Aorta (tissue), 5 donors: ENCODE measurements at regions not wholly inside any gene's neighbourhood (a gene's known extent, or its start where the extent isn't known, plus 50 kb on each side); places are given as distances from the start of the nearest gene placed in this dataset.

Experiments used
- ATAC-seq: fragments of 200-7000 bp; cut with Tn5 transposase; one replicate; pipeline ENCODE4 v1.9.1; 2022; ENCODE audit warnings: moderate library complexity; ENCODE audit not compliant: low FRiP score
- DNase-seq, 2 donors: peaks; one replicate each; pipeline ENCODE4 v3.0.0-alpha.2; 2020
- H3K27ac ChIP-seq, 2 donors: one replicate each; pipeline ENCODE4 v1.5.1; 2013; ENCODE audit warnings: low read length in 2 of 2, mild to moderate bottlenecking in 2 of 2, moderate library complexity in 2 of 2, control low read depth in 1 of 2, inconsistent platforms in 1 of 2, low read depth in 1 of 2
- H3K27me3 ChIP-seq, 2 donors: one replicate each; pipeline ENCODE4 v1.6.1; 2013; ENCODE audit warnings: control low read depth in 1 of 2, low read length in 1 of 2, mild to moderate bottlenecking in 1 of 2, moderate library complexity in 1 of 2; ENCODE audit not compliant: insufficient read depth in 2 of 2, control insufficient read depth in 1 of 2
- H3K36me3 ChIP-seq, 2 donors: one replicate each; pipeline ENCODE4 v1.6.1; 2013; ENCODE audit warnings: control low read depth in 1 of 2, low read length in 1 of 2, mild to moderate bottlenecking in 1 of 2; ENCODE audit not compliant: insufficient read depth in 2 of 2, control insufficient read depth in 1 of 2
- H3K4me1 ChIP-seq, 2 donors: one replicate each; pipeline ENCODE4 v1.6.1; 2013; ENCODE audit warnings: low read length in 2 of 2, control low read depth in 1 of 2, mild to moderate bottlenecking in 1 of 2, moderate library complexity in 1 of 2; ENCODE audit not compliant: insufficient read depth in 2 of 2, control insufficient read depth in 1 of 2
- H3K4me3 ChIP-seq, 2 donors: one replicate each; pipeline ENCODE4 v1.5.1; 2013; ENCODE audit warnings: low read length in 2 of 2, control low read depth in 1 of 2, mild to moderate bottlenecking in 1 of 2
- H3K9me3 ChIP-seq: one replicate; pipeline ENCODE4 v1.6.1; 2013; ENCODE audit warnings: mild to moderate bottlenecking, low read length; ENCODE audit not compliant: control insufficient read depth
- WGBS, 2 donors: extraction: QIAGEN DNeasy Blood & Tissue Kit; methylation state at CpG; one replicate each; pipeline ENCODE4 v1.1.7; 2013; 5-methylcytosine and 5-hydroxymethylcytosine counted together
- intact Hi-C, 2 donors: fragments of 100-400 bp; cut with DNase I; formaldehyde crosslinking; loops; one replicate each; pipeline versions ENCODE4 v1.14.2 to v1.15.0; 2022
- donor health status: healthy with polysubstance abuse.
- donor health status: Bipolar disorder and iron deficiency.
- donor health status: DM: no; HTN: no; CAD: no.
- donor health status: DM: no; HTN: no; CAD: no.
- donor health status: DM: yes; HTN: yes; CAD: no.

GRCh38 chr11:15903246-15903645 lies 453.1 kb downstream of the SOX6 start:
- DNase-seq (no peak), ATAC-seq (no peak)
- intact Hi-C loops = loop anchor here in 1 of 2 donors (10.0 kb wide), 2 partner anchors 82 to 702 kb away; no protein-coding TSS in a partner anchor
- H3K4me1 ChIP-seq = no peaks in the 10 kb centered on the region
- H3K27ac ChIP-seq = no peak overlapping the region
- H3K4me3 ChIP-seq = no peak overlapping the region
- H3K9me3 ChIP-seq = no peaks in the 10 kb centered on the region
- no peaks in the 10 kb centered on the region for H3K36me3 ChIP-seq
- WGBS, 2 donors = 79 to 86% methylated on average over 2 of the region's 2 CpGs
- no peaks in the 10 kb centered on the region for H3K27me3 ChIP-seq

GRCh38 chr11:15905366-15906104 lies 450.8 kb downstream of the SOX6 start:
- Histone ChIP-seq H3K36me3 (no peaks in the 10 kb centered on the region), H3K27me3 (no peaks in the 10 kb centered on the region), H3K4me3 (no peak overlapping the region), H3K9me3 (no peaks in the 10 kb centered on the region), H3K4me1 (no peaks in the 10 kb centered on the region), H3K27ac (no peak overlapping the region)
- intact Hi-C loops = loop anchor here in 1 of 2 donors (10.0 kb wide), 2 partner anchors 79 to 699 kb away; no protein-coding TSS in a partner anchor
- 27 to 42% methylated on average over 21 of the region's 21 CpGs for WGBS, 2 donors
- ATAC-seq (no peak), DNase-seq (peak in 1 of 2 donors; percentile 56)

DNA sequence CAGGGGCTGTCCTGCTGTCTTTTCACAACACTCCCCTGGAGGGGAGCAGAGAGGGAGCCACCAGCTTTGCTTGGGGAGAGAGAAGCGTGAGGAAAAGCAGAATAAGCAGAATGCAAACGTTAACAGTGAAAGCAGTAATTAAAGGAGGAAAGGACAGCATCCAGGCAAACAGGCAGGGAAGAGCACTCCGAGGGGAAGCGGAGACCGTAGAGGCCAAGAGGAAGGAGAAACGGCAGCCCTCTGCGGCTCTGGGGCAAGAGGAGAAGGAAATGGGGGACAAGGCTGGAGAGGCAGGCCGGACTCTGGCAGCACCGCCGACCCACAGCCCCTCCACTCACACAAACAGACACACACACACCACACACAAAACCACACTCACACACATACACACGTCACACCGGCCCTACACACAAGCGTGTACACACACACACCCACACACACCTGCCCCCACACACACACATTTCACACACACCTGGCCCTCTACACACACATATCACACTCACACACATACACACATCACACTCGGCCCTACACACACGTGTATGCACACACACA lies 449.8 kb downstream of the SOX6 start:
- intact Hi-C loops = loop anchor here in 1 of 2 donors (10.0 kb wide), 2 partner anchors 78 to 698 kb away; no protein-coding TSS in a partner anchor
- H3K27ac ChIP-seq = no peak overlapping the region
- WGBS, 2 donors = 90 to 94% methylated on average over 11 to 15 of the region's 15 CpGs
- H3K36me3 ChIP-seq = no peaks in the 10 kb centered on the region
- DNase-seq (no peak), ATAC-seq (no peak)
- no peaks in the 10 kb centered on the region for H3K4me1 ChIP-seq
- H3K9me3 ChIP-seq = no peaks in the 10 kb centered on the region
- H3K27me3 ChIP-seq = no peaks in the 10 kb centered on the region
- H3K4me3 ChIP-seq = no peak overlapping the region

DNA sequence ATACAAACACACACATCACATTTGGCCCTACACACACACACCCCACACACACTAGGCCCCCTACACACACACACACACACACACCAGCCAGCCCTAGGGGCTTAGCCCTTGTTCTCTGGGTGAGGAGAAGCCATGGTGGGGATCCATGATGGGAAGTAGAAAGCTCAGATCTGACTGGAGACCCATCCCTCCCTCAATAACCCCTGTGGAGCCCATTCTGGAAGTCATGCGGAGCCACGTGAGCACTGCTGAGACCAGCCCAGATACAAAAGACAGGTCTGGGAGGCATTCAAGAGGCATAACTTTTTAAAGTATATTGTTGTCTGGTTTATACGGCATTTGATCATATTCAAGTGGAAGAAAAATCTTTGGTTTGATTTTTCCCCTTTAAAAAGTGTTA lies 448.5 kb downstream of the SOX6 start:
- 96% methylated on average over 3 of the region's 3 CpGs for WGBS, 2 donors
- intact Hi-C loops = loop anchor here in 1 of 2 donors (10.0 kb wide), 2 partner anchors 77 to 697 kb away; no protein-coding TSS in a partner anchor
- no peaks in the 10 kb centered on the region for H3K9me3 ChIP-seq
- no peak overlapping the region for H3K27ac ChIP-seq
- ATAC-seq (no peak), DNase-seq (no peak)
- H3K27me3 ChIP-seq = no peaks in the 10 kb centered on the region
- H3K4me3 ChIP-seq = no peak overlapping the region
- H3K36me3 ChIP-seq = no peaks in the 10 kb centered on the region
- H3K4me1 ChIP-seq = no peaks in the 10 kb centered on the region

DNA sequence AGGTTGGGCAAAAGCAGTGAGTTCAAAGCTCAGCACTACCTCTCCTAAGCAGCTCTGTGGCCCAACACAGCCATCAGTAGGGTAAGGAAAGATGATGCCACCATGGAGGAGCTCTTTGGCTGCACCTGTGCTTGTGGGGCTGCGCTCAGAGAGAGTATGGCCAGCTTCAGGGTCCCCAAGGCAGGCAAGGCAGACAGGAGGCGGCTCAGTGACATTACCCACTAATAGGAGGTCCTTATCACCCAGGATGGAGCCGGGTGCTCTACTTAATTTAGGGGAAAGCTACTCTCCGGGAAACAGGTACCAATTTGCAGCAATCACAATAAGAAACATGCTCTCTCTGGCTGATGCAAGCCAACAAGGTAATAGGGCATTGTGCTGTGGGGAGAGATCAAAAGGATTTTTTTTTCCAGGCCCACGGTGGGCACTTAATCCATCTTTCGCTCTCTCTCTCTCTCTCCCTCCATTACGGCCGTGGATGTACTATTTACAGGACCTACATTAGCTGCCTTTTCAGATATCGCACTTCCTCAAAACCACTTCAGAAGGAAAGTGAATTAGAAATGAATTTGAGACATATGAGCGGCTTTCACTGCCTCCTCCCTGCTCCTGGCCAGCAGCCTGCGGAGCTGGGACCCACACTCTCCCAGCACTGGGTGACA lies 446.3 kb downstream of the SOX6 start:
- Histone ChIP-seq H3K27ac (no peak overlapping the region), H3K4me1 (no peaks in the 10 kb centered on the region), H3K9me3 (no peaks in the 10 kb centered on the region), H3K4me3 (no peak overlapping the region), H3K27me3 (no peaks in the 10 kb centered on the region), H3K36me3 (no peaks in the 10 kb centered on the region)
- no peak for DNase-seq
- ATAC-seq = no peak
- intact Hi-C loops = loop anchor here in 1 of 2 donors (10.0 kb wide), 2 partner anchors 75 to 695 kb away; no protein-coding TSS in a partner anchor
- 95 to 96% methylated on average over 11 of the region's 11 CpGs for WGBS, 2 donors

GRCh38 chr11:15910761-15911160 lies 445.6 kb downstream of the SOX6 start:
- WGBS, 2 donors = 97 to 99% methylated on average over 7 of the region's 7 CpGs
- H3K4me3 ChIP-seq = no peak overlapping the region
- no peaks in the 10 kb centered on the region for H3K9me3 ChIP-seq
- H3K27ac ChIP-seq = no peak overlapping the region
- no peaks in the 10 kb centered on the region for H3K4me1 ChIP-seq
- intact Hi-C loops = no loop called here
- no peak for DNase-seq
- no peaks in the 10 kb centered on the region for H3K36me3 ChIP-seq
- no peak for ATAC-seq
- no peaks in the 10 kb centered on the region for H3K27me3 ChIP-seq

DNA sequence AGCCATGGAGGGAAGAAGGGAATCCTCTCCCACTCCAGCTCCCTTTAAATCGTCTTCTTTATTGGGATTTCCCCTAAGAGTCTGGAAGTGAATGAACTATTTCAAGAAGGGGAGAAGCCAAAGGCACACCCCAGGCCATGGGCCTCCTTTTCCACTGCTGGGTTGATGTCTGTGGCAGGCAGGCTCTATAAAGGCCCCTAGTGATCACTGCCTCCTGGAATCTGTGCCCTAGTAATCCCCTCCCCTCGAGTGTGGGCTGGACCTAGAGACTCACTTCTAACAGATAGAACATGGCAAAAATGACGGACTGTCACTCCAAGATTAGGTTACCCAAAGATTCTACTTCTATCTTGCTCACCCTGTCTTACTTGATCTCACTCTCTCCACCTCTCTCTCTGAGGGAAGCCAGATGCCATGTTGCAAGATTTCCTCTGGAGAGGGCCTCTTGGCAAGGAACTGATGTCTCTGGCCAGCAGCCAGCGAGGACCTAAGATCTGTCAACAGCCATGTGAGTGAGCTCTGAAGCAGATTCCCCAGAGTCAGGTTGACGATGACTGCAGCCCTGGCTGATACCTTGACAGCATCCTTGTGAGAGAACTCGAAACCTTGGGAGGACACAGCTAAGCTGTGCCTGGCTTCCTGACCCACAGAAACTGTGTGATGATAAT lies 444.8 kb downstream of the SOX6 start:
- no peak overlapping the region for H3K27ac ChIP-seq
- intact Hi-C loops = no loop called here
- peak in 1 of 2 donors; percentile 63 for DNase-seq
- no peak for ATAC-seq
- no peaks in the 10 kb centered on the region for H3K4me1 ChIP-seq
- no peaks in the 10 kb centered on the region for H3K9me3 ChIP-seq
- no peaks in the 10 kb centered on the region for H3K36me3 ChIP-seq
- WGBS, 2 donors = 75 to 77% methylated on average over 6 of the region's 6 CpGs
- H3K27me3 ChIP-seq = no peaks in the 10 kb centered on the region
- H3K4me3 ChIP-seq = no peak overlapping the region

- 96 to 100% methylated on average over 2 of the region's 2 CpGs for WGBS, 2 donors
- no peaks in the 10 kb centered on the region for H3K36me3 ChIP-seq
- no peaks in the 10 kb centered on the region for H3K9me3 ChIP-seq
- H3K4me1 ChIP-seq = no peaks in the 10 kb centered on the region
- H3K27ac ChIP-seq = peak overlapping the region in 1 of 2 donors; percentile 60
- ATAC-seq = no peak
- no peak overlapping the region for H3K4me3 ChIP-seq
- intact Hi-C loops = no loop called here
- DNase-seq = no peak
- no peaks in the 10 kb centered on the region for H3K27me3 ChIP-seq
These were observed 444.1 kb downstream of the SOX6 start for GRCh38 chr11:15912291-15912690.
